Vagina (tissue), 2 donors: ENCODE measurements at regions not wholly inside any gene's neighbourhood (a gene's known extent, or its start where the extent isn't known, plus 50 kb on each side); places are given as distances from the start of the nearest gene placed in this dataset.

Experiments
- CTCF ChIP-seq, 3 experiments: fragments of 450-650 bp in 2 of 3; fragments of 200-600 bp in 1 of 3; sonication (generic) in 1 of 3; IDR thresholded peaks; one replicate each; pipeline ENCODE4 v1.5.1; 2017 to 2019; ENCODE audit warnings: antibody characterized with exemption in 3 of 3, mild to moderate bottlenecking in 2 of 3, moderate library complexity in 2 of 3
- POLR2AphosphoS5 ChIP-seq, 2 donors: sonication (generic); formaldehyde crosslinking; IDR thresholded peaks; one replicate each; pipeline ENCODE4 v1.9.0; 2017; ENCODE audit warnings: antibody characterized with exemption in 2 of 2, mild to moderate bottlenecking in 2 of 2, low read depth in 1 of 2; ENCODE audit not compliant: insufficient read depth in 1 of 2

GRCh38 chr9:89928521-89929275, 323.9 kb downstream of the GADD45G start:
- TF ChIP-seq CTCF (IDR thresholded peaks at IDR 0.05) (no peak), POLR2AphosphoS5 (IDR thresholded peaks at IDR 0.05; ENCODE audit: insufficient read depth in 1 of 2, low read depth in 1 of 2) (no peak)
